GM23248 (cell line): ENCODE measurements at regions not wholly inside any gene's neighbourhood (a gene's known extent, or its start where the extent isn't known, plus 50 kb on each side); places are given as distances from the start of the nearest gene placed in this dataset.

Experiments
- EZH2 ChIP-seq: fragments of 200-600 bp; sonication (generic); IDR thresholded peaks from 2 replicates; pipeline ENCODE4 v1.6.1; 2018; ENCODE audit warnings: antibody characterized with exemption, mild to moderate bottlenecking; ENCODE audit not compliant: insufficient read depth, poor library complexity, severe bottlenecking
- EZH2phosphoT487 ChIP-seq: fragments of 200-600 bp; sonication (generic); IDR thresholded peaks from 2 replicates; pipeline ENCODE4 v1.6.1; 2018; ENCODE audit warnings: antibody characterized with exemption, moderate library complexity, mild to moderate bottlenecking, low read depth; ENCODE audit not compliant: insufficient read depth

- TF ChIP-seq EZH2 = no peak
- no peak for TF ChIP-seq EZH2phosphoT487
Observed at GRCh38 chr5:2132497-2132847, 249.7 kb upstream of the IRX4 start.
